Bronchial epithelial cell (primary cell): ENCODE measurements at regions not wholly inside any gene's neighbourhood (a gene's known extent, or its start where the extent isn't known, plus 50 kb on each side); places are given as distances from the start of the nearest gene placed in this dataset.

Source experiments
- DNase-seq: peaks from one replicate; pipeline ENCODE4 v3.0.0-alpha.2; 2010; ENCODE audit warnings: low read depth
- FAIRE-seq: peaks from 2 replicates; lab custom pipeline; 2011; peaks lifted over from hg19 to GRCh38; lab: Jason Lieb, UNC
- H3K27me3 ChIP-seq: 2 replicates; pipeline ENCODE4 v1.5.1; 2011; ENCODE audit warnings: low read length; ENCODE audit not compliant: control insufficient read depth, insufficient read depth
- H3K36me3 ChIP-seq: 2 replicates; pipeline ENCODE4 v1.5.1; 2011; ENCODE audit warnings: low read length; ENCODE audit not compliant: control insufficient read depth, insufficient read depth
- H3K4me3 ChIP-seq: 2 replicates; pipeline ENCODE4 v1.5.1; 2011; ENCODE audit warnings: mild to moderate bottlenecking, low read depth, low read length, control low read depth
- CTCF ChIP-seq: IDR thresholded peaks from 2 replicates; pipeline ENCODE4 v1.5.1; 2011; ENCODE audit warnings: mild to moderate bottlenecking, moderate library complexity, low read length, control low read depth, inconsistent platforms; ENCODE audit not compliant: insufficient read depth, severe bottlenecking

- Histone ChIP-seq H3K4me3 (no peak overlapping the region), H3K36me3 (no peaks in the 10 kb centered on the region), H3K27me3 (no peaks in the 10 kb centered on the region)
- peak; percentile 1 for DNase-seq
- no peak for TF ChIP-seq CTCF
- no peak for FAIRE-seq
These were observed 1058.6 kb downstream of the TRHDE start for GRCh38 chr12:73330584-73331351.

- DNase-seq (no peak), FAIRE-seq (no peak)
- no peak overlapping the region for H3K4me3 ChIP-seq
- H3K27me3 ChIP-seq, result no peaks in the 10 kb centered on the region
- H3K36me3 ChIP-seq, result no peaks in the 10 kb centered on the region
- no peak for TF ChIP-seq CTCF
These were observed 1069.5 kb downstream of the TRHDE start for GRCh38 chr12:73341559-73342247.

GRCh38 chr12:73342733-73343132, 1070.6 kb downstream of the TRHDE start:
- no peaks in the 10 kb centered on the region for H3K36me3 ChIP-seq
- no peak for TF ChIP-seq CTCF
- no peak overlapping the region for H3K4me3 ChIP-seq
- H3K27me3 ChIP-seq, result no peaks in the 10 kb centered on the region
- DNase-seq (no peak), FAIRE-seq (no peak)

GRCh38 chr12:73352826-73353225, 1080.7 kb downstream of the TRHDE start:
- Histone ChIP-seq H3K27me3 (no peaks in the 10 kb centered on the region), H3K4me3 (no peak overlapping the region), H3K36me3 (no peaks in the 10 kb centered on the region)
- DNase-seq (no peak), FAIRE-seq (no peak)
- no peak for TF ChIP-seq CTCF

GRCh38 chr12:73361156-73361863, 1089.1 kb downstream of the TRHDE start:
- no peak for TF ChIP-seq CTCF

More at GRCh38 chr12:73361156-73361863, 1089.1 kb downstream of the TRHDE start:
- DNase-seq, result no peak
- FAIRE-seq, result no peak
- H3K4me3 ChIP-seq, result no peak overlapping the region
- no peaks in the 10 kb centered on the region for H3K36me3 ChIP-seq
- H3K27me3 ChIP-seq, result no peaks in the 10 kb centered on the region
